ENCODE measurements at regions not wholly inside any gene's neighbourhood (a gene's known extent, or its start where the extent isn't known, plus 50 kb on each side); places are given as distances from the start of the nearest gene placed in this dataset.

GRCh38 chr16:5447734-5448133 lies 350.1 kb upstream of the EEF2KMT start:
- TF ChIP-seq CTCF (conservative IDR thresholded peaks at IDR 0.05; ENCODE audit: low read depth, low read length) (no peak), EZH2 (IDR thresholded peaks at IDR 0.05; ENCODE audit: low read length, unreplicated experiment) (no peak), EZH2phosphoT487 (IDR thresholded peaks at IDR 0.05; ENCODE audit: borderline replicate concordance, low read length) (no peak)
